Erythroblast (primary cell): ENCODE measurements at regions not wholly inside any gene's neighbourhood (a gene's known extent, or its start where the extent isn't known, plus 50 kb on each side); places are given as distances from the start of the nearest gene placed in this dataset.

ENCODE experiments used
- GATA1 ChIP-seq: IDR thresholded peaks from 2 replicates; pipeline ENCODE4 v1.6.1; 2011; ENCODE audit warnings: low read depth, mild to moderate bottlenecking, control low read depth, low read length, moderate library complexity
- POLR2A ChIP-seq: IDR thresholded peaks from 2 replicates; pipeline ENCODE4 v1.6.1; 2011; ENCODE audit warnings: mild to moderate bottlenecking, low read length

- TF ChIP-seq POLR2A = no peak
- no peak for TF ChIP-seq GATA1
Observed at GRCh38 chr1:173295995-173296394, 88.9 kb upstream of the TNFSF4 start.
